ENCODE measurements at regions not wholly inside any gene's neighbourhood (a gene's known extent, or its start where the extent isn't known, plus 50 kb on each side); places are given as distances from the start of the nearest gene placed in this dataset.
"Not testable (repeated sequence)": the region's sequence is repeated elsewhere in the genome, so short reads cannot be mapped to it uniquely, and the experiment has no call there.

GRCh38 chr2:14781142-14781541 is 148.6 kb downstream of the LRATD1 start:
- Mint-ChIP-seq H3K27ac (no peak overlapping the region), H3K9me3 (peaks cover 4% of the 10 kb centered on the region; the same call in 1 of the 3 replicates), H3K4me3 (no peak overlapping the region), H3K4me1 (no peaks in the 10 kb centered on the region), H3K36me3 (ENCODE audit: low read depth) (no peaks in the 10 kb centered on the region), H3K27me3 (ENCODE audit: insufficient read depth, low read depth, poor library complexity) (no peaks in the 10 kb centered on the region)
- ATAC-seq (no peak), DNase-seq (ENCODE audit: low spot score) (no peak)
- Histone ChIP-seq H3K27ac (ENCODE audit: low read depth) (no peak overlapping the region), H4K20me1 (replicated peaks; ENCODE audit: insufficient read depth) (no peaks in the 10 kb centered on the region), H3K9me2 (ENCODE audit: insufficient read depth) (peaks cover 6% of the 10 kb centered on the region; the same call in 1 of the 2 replicates), H3K36me3 (ENCODE audit: insufficient read depth) (0 out of 2 replicates have a peak, but pooled peaks cover 3% of the 10 kb centered on the region), H2AFZ (no peak overlapping the region), H3K27me3 (ENCODE audit: insufficient read depth) (no peaks in the 10 kb centered on the region), H3K4me2 (no peak overlapping the region), H3F3A (replicated peaks; ENCODE audit: low read depth) (no peaks in the 10 kb centered on the region), H3K4me3 (no peak overlapping the region), H3K4me1 (ENCODE audit: insufficient read depth) (no peaks in the 10 kb centered on the region), H3K79me2 (replicated peaks; ENCODE audit: insufficient read depth) (no peaks in the 10 kb centered on the region)
- no peak for TF ChIP-seq ETS1 (IDR thresholded peaks at IDR 0.05)
- TF ChIP-seq JUNB (IDR thresholded peaks at IDR 0.05; ENCODE audit: unreplicated experiment): no peak
- TF ChIP-seq ZNF114 (CRISPR knock-in tag; IDR thresholded peaks at IDR 0.05): no peak
- no peak for TF ChIP-seq CREB1 (CRISPR knock-in tag; IDR thresholded peaks at IDR 0.05; ENCODE audit: low read depth)
- TF ChIP-seq POLR2AphosphoS5 (IDR thresholded peaks at IDR 0.05; ENCODE audit: low read depth): no peak
- TF ChIP-seq REST (IDR thresholded peaks at IDR 0.05; ENCODE audit: unreplicated experiment): no peak
- no peak for TF ChIP-seq EZH2 (IDR thresholded peaks at IDR 0.05; ENCODE audit: low read depth, unreplicated experiment)

- H3K36me3 Mint-ChIP-seq (ENCODE audit: low read depth): peaks cover 22% of the 10 kb centered on the region; the same call in 2 of the 3 replicates
- not testable (repeated sequence) for H3K9me2 ChIP-seq (ENCODE audit: insufficient read depth); H3K36me3 ChIP-seq (ENCODE audit: insufficient read depth); DNase-seq (ENCODE audit: low spot score); H3K4me1 Mint-ChIP-seq; H3K4me1 ChIP-seq (ENCODE audit: insufficient read depth); ATAC-seq; H3K27ac ChIP-seq (ENCODE audit: low read depth); H3F3A ChIP-seq (replicated peaks; ENCODE audit: low read depth); H3K27ac Mint-ChIP-seq; H3K79me2 ChIP-seq (replicated peaks; ENCODE audit: insufficient read depth); H3K27me3 ChIP-seq (ENCODE audit: insufficient read depth); H3K4me3 Mint-ChIP-seq; H3K4me3 ChIP-seq; H2AFZ ChIP-seq; H3K4me2 ChIP-seq; H3K27me3 Mint-ChIP-seq (ENCODE audit: insufficient read depth, low read depth, poor library complexity); H4K20me1 ChIP-seq (replicated peaks; ENCODE audit: insufficient read depth)
- H3K9me3 Mint-ChIP-seq: peaks cover 38% of the 10 kb centered on the region
Observed at GRCh38 chr2:14788814-14789213, 156.3 kb downstream of the LRATD1 start.

Measured in GM23338 (cell line).